NCI-H146 treated with DMSO at 0.1 percent for 48 hours (cell line): ENCODE measurements at regions not wholly inside any gene's neighbourhood (a gene's known extent, or its start where the extent isn't known, plus 50 kb on each side); places are given as distances from the start of the nearest gene placed in this dataset.
A peak's percentile ranks its signal among the peaks of the same experiment; 100 is the strongest.

Source experiments
- DNase-seq: peaks from one replicate; lab custom pipeline; 2025; ENCODE audit not compliant: unreplicated experiment; lab: John Stamatoyannopoulos, UW

DNA sequence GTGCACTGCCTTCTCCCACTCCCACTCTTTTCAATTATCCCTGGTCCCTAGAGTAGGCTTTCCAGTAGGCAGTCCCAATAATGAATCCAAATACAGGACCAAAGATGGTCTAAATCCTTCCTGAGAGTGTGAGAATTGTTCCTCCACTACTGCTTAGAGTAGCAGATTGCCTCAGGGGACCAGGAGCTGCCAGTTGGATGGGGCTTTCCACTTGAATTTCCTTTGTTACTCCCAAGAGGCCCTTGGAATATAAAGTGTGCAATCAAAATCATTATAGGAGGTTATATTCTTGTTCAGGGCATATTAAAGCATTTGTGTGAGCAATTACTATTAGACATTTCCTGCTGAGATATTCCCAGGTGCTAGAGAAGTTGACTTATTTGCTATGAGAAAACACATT is 156.6 kb upstream of the TLL1 start:
- peak; percentile 75 for DNase-seq

GRCh38 chr4:165718660-165719059 is 154.4 kb upstream of the TLL1 start:
- no peak for DNase-seq

DNA sequence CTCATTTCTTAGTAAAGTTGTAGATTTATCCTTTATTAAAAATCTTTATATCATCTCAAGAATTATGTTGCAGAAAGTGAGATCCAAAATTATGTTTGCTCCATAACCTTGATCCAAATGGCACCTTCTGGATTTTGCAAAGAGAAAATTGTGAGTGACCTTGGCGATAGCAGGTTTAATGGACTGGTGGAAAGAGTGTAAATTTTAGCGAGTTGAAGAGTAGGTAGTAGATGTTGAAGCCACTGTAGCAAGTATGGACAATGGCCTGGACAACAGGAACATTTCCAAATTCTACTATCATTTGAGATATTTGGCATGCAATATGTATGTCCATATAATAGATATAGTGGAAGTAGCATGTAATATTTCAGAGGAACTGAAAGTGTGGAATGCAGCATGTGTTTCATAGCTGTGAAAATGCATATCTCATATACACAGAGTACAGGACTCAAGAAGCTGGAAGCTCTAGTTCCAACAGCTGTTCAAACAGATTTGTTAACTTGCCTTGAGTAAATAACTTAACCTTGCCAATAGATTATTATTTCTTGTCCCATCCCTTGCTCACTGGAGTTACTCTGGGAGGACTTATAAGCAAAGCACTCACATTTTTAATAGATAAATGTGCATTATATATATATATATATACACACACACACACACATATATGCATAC is 152.5 kb upstream of the TLL1 start:
- DNase-seq: peak; percentile 28

DNA sequence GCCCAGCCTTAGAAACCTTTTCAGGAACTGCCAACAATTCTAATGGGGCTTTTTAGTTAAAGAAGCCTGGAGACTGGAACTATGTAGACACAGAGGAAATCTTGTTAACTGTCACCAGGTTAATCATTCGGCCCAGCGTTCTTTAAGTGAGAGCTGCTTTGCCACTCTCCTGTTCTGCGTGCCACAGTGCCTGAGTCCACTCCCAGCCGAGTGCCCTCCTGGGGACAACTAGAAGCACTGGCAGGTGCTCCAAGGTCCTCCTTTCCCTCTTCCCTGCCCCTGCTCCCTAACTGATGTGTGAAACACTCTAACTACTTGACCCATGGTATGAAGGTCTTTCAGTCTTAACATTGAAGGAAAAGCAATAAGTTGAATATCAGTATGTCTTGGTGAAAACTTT is 151.2 kb upstream of the TLL1 start:
- DNase-seq: no peak

GRCh38 chr4:165723051-165723795 is 149.8 kb upstream of the TLL1 start:
- no peak for DNase-seq

GRCh38 chr4:165724786-165725185 is 148.3 kb upstream of the TLL1 start:
- no peak for DNase-seq

DNA sequence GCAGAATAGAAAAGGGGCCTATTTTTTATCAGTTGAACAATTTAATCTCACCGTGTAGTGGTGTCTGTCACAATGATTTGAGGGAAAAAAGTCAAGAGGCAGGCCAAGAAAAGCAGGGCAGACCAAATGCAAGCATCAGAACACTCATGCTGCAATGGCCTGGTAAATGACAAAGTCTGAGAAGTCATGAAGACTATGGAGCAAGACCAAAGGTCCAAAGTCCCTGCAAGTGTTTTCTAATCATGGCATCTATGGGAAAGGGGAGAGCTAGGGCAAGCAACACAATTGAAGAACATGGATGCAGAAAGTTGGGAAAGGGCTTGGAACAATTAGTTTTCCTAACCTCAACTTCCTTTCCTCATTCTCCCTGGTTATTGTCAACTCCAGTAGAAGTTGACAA is 147.7 kb upstream of the TLL1 start:
- no peak for DNase-seq

- DNase-seq: no peak
These were observed 146.2 kb upstream of the TLL1 start for GRCh38 chr4:165726831-165727230.

DNA sequence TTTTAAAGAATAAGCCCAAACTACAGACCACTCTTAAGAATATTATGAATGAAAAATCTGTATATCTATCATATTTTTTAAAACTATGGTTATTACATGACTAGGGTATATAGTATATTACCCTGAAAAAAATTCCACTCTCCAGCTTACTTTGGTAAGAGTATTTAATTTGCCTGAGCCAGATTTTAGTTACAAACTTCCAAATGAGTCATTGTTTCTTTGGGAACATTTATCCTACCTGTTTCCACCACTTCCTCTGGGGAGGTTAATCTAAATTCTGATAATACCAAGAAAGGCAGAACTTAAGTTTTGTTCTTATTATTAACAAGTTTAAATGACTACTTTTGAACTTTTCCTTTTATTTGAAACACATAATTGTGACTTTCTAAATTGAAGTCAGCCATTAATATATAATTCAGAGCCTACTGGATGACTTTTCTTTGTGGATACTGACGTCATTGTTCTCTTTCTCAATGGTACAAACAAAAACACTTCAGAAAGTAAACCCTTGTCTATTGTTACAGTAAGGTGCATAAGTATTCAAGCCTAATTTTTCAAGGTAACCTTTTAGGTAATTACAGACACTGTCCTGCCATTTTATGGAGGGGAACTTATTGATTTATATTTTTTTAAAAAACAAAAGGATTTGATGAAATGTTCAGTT is 135.6 kb upstream of the TLL1 start:
- no peak for DNase-seq

GRCh38 chr4:165738571-165738970 is 134.5 kb upstream of the TLL1 start:
- no peak for DNase-seq

DNA sequence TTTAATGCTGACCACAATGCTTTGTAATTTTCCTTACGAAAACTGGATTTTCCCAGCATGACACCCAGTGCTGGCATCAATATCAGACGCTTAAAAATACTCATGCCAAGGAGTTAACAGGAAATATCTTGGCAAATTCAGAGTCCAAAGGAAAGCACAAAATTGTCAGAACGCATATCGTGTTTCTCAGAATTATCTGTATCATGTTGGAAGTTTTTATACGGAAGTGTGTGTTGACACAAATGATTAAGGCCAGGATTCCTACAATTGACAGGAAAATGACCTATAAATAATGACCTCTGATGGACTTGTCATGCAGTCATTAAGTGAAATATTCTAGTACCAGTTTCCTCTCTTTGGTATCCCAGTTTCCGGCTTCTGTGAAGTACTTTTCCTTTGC is 132.1 kb upstream of the TLL1 start:
- DNase-seq: no peak

- DNase-seq: no peak
These were observed 129.6 kb upstream of the TLL1 start for GRCh38 chr4:165743422-165743821.

DNA sequence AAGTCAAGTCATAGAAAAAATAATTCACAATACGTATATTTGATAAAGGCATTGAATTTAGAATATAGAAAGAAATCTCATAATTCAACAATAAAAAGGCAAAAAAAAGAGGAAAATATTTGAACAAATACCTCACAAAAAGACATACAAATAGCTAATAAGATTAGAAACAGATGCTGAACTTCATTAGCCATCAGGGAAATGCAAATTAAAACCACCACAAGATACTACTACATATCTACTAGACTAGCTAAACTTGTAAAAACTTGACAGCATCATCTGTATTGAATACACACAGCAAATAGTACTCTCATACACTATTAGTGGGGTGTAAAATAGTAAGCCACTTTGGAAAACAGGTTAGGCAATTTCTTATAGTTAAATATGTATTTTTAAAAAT is 128.7 kb upstream of the TLL1 start:
- DNase-seq: no peak

GRCh38 chr4:165748321-165748720 is 124.7 kb upstream of the TLL1 start:
- no peak for DNase-seq

DNA sequence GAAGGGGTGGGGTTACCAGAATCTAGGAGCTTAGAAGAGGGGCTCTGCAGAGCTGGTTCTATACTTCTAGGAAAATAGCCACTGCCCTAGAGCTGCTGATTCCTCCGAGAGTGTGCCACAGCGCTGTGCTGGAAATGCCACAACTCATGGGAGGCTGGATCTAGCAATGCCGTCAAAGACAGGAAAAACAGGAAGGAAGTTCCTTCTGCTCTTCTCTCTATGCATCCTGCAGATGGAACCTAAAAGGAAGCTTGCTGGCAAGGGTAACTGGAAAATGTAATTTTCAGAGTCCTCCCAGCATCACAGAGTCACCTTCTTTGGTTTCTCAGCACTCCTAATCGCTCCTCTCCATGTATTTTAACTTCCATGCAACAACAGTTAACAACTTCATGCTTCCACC is 121.2 kb upstream of the TLL1 start:
- no peak for DNase-seq

DNA sequence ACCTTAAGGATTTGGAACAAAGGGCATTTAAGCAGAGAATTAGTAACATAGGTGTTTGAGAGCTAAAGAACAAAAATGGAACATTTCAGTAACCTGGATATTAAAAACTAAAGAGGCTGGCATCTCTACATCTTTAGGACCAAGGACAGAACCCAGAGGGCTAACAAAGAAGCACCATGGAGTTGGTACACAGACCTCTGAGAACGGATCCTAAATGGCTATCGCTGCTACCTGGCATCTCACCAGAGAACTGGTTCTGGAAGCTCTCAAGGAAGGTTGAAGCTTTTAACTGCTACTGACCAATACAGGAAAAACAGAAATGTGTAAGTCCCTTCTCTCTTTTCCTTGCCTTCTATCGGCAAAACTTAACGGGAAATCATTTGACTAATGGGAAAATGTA is 118.4 kb upstream of the TLL1 start:
- DNase-seq: no peak

- DNase-seq: no peak
These were observed 116.2 kb upstream of the TLL1 start for GRCh38 chr4:165756836-165757235.

DNA sequence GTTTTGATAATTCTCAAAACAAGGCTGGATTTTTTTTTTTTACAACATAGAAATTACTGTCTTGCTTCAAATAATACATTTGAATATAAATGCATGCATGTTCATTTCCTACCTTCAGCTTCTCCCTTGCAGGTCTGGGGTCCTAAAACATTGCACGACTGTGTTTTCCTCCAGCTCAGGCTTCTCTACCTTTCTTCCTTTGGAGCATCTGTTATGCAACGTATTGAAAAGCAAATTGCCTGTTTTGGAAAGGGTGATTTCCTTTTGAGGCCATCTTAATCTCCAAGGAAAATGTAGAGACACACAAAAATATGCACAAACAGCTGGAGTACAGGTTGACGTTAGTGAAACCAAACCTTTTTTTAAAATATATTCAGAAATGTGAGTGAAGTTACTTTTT is 115.6 kb upstream of the TLL1 start:
- no peak for DNase-seq

DNA sequence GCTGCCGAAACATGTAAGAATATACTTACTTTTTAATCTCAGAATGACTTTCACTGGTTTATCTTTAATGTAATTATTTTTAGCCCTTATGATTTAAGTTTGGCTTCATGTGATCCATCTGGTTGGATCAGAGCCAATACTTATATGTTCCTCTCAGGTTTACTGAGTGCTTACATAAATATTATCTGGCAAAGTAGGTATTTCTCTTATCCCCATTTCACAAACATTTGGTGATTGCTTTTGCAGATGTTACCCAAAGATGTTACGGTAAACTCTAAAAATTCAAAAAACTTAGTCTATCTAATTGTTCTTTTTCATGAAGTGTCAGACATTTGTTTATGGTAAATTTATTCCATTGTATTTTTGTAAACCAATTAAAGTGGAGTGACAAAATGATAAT is 115.0 kb upstream of the TLL1 start:
- no peak for DNase-seq

- DNase-seq: no peak
These were observed 112.9 kb upstream of the TLL1 start for GRCh38 chr4:165760182-165760581.

- no peak for DNase-seq
These were observed 111.1 kb upstream of the TLL1 start for GRCh38 chr4:165761963-165762362.

GRCh38 chr4:165763640-165764039 is 109.4 kb upstream of the TLL1 start:
- no peak for DNase-seq
